ENCODE measurements at regions not wholly inside any gene's neighbourhood (a gene's known extent, or its start where the extent isn't known, plus 50 kb on each side); places are given as distances from the start of the nearest gene placed in this dataset.

- Mint-ChIP-seq H3K27ac (no peak overlapping the region), H3K4me3 (no peak overlapping the region), H3K27me3 (no peaks in the 10 kb centered on the region), H3K4me1 (ENCODE audit: low read depth) (no peaks in the 10 kb centered on the region), H3K9me3 (peaks cover 3% of the 10 kb centered on the region), H3K36me3 (ENCODE audit: low read depth) (no peaks in the 10 kb centered on the region)
- Histone ChIP-seq H3K36me3 (ENCODE audit: insufficient read depth, low read length) (no peaks in the 10 kb centered on the region), H3K9me3 (ENCODE audit: control insufficient read depth in 1 of 2, insufficient read depth in 1 of 2, low read length in 2 of 2) (no peaks in the 10 kb centered on the region), H3K27ac (ENCODE audit: low read depth in 1 of 2, low read length in 2 of 2) (no peak overlapping the region), H3K4me1 (ENCODE audit: insufficient read depth, low read length) (no peaks in the 10 kb centered on the region), H3K4me3 (ENCODE audit: low read length) (no peak overlapping the region), H3K27me3 (ENCODE audit: control insufficient read depth in 1 of 2, insufficient read depth in 2 of 2, low read length in 2 of 2) (no peaks in the 10 kb centered on the region)
- ChIA-PET CTCF (no interaction called here), POLR2A (no interaction called here)
- no peak for TF ChIP-seq CTCF (IDR thresholded peaks at IDR 0.05)
- ATAC-seq (ENCODE audit: poor library complexity), result no peak
- intact Hi-C loops (cut with DNase I, micrococcal nuclease), result no loop called here
- no peak for DNase-seq
Observed at GRCh38 chr14:85338895-85339294, 191.0 kb upstream of the FLRT2 start.

- ChIA-PET POLR2A (no interaction called here), CTCF (no interaction called here)
- ATAC-seq (ENCODE audit: poor library complexity) (no peak), DNase-seq (no peak)
- intact Hi-C loops (cut with DNase I, micrococcal nuclease), result no loop called here
- Histone ChIP-seq H3K4me1 (ENCODE audit: insufficient read depth, low read length) (no peaks in the 10 kb centered on the region), H3K36me3 (ENCODE audit: insufficient read depth, low read length) (no peaks in the 10 kb centered on the region), H3K9me3 (ENCODE audit: control insufficient read depth in 1 of 2, insufficient read depth in 1 of 2, low read length in 2 of 2) (peaks cover 0 to 5% of the 10 kb centered on the region in 2 experiments), H3K27ac (ENCODE audit: low read depth in 1 of 2, low read length in 2 of 2) (no peak overlapping the region), H3K4me3 (ENCODE audit: low read length) (no peak overlapping the region), H3K27me3 (ENCODE audit: control insufficient read depth in 1 of 2, insufficient read depth in 2 of 2, low read length in 2 of 2) (no peaks in the 10 kb centered on the region)
- H3K4me1 Mint-ChIP-seq (ENCODE audit: low read depth), result no peaks in the 10 kb centered on the region
- no peak for TF ChIP-seq CTCF (IDR thresholded peaks at IDR 0.05)
- H3K27me3 Mint-ChIP-seq, result no peaks in the 10 kb centered on the region
- no peak overlapping the region for H3K4me3 Mint-ChIP-seq
- no peaks in the 10 kb centered on the region for H3K36me3 Mint-ChIP-seq (ENCODE audit: low read depth)
- H3K9me3 Mint-ChIP-seq, result peaks cover 6% of the 10 kb centered on the region
- H3K27ac Mint-ChIP-seq, result no peak overlapping the region
Observed at GRCh38 chr14:85342858-85343607, 186.9 kb upstream of the FLRT2 start.

- POLR2A ChIA-PET, result no interaction called here
- H3K4me3 ChIP-seq (ENCODE audit: low read length), result no peak overlapping the region
- peaks cover 6% of the 10 kb centered on the region for H3K9me3 Mint-ChIP-seq
- ATAC-seq (ENCODE audit: poor library complexity) (no peak), DNase-seq (no peak)
- CTCF ChIA-PET, result no interaction called here
- no peaks in the 10 kb centered on the region for H3K36me3 ChIP-seq (ENCODE audit: insufficient read depth, low read length)
- TF ChIP-seq CTCF (IDR thresholded peaks at IDR 0.05), result no peak
- no peaks in the 10 kb centered on the region for H3K36me3 Mint-ChIP-seq (ENCODE audit: low read depth)
- peaks cover 0 to 8% of the 10 kb centered on the region in 2 experiments for H3K9me3 ChIP-seq (ENCODE audit: control insufficient read depth in 1 of 2, insufficient read depth in 1 of 2, low read length in 2 of 2)
- H3K4me3 Mint-ChIP-seq, result no peak overlapping the region
- no peaks in the 10 kb centered on the region for H3K4me1 ChIP-seq (ENCODE audit: insufficient read depth, low read length)
- no peak overlapping the region for H3K27ac Mint-ChIP-seq
- no peaks in the 10 kb centered on the region for H3K27me3 ChIP-seq (ENCODE audit: control insufficient read depth in 1 of 2, insufficient read depth in 2 of 2, low read length in 2 of 2)
- H3K27ac ChIP-seq (ENCODE audit: low read depth in 1 of 2, low read length in 2 of 2), result no peak overlapping the region
- no peaks in the 10 kb centered on the region for H3K4me1 Mint-ChIP-seq (ENCODE audit: low read depth)
- intact Hi-C loops (cut with DNase I, micrococcal nuclease), result no loop called here
- H3K27me3 Mint-ChIP-seq, result no peaks in the 10 kb centered on the region
Observed at GRCh38 chr14:85344171-85344570, 185.8 kb upstream of the FLRT2 start.

Data from CD4-positive, alpha-beta T cell (primary cell).